GDM1 (cell line): ENCODE measurements at regions not wholly inside any gene's neighbourhood (a gene's known extent, or its start where the extent isn't known, plus 50 kb on each side); places are given as distances from the start of the nearest gene placed in this dataset.

ENCODE experiments used
- DNase-seq: peaks from one replicate; lab custom pipeline; 2025; lab: John Stamatoyannopoulos, UW

DNA sequence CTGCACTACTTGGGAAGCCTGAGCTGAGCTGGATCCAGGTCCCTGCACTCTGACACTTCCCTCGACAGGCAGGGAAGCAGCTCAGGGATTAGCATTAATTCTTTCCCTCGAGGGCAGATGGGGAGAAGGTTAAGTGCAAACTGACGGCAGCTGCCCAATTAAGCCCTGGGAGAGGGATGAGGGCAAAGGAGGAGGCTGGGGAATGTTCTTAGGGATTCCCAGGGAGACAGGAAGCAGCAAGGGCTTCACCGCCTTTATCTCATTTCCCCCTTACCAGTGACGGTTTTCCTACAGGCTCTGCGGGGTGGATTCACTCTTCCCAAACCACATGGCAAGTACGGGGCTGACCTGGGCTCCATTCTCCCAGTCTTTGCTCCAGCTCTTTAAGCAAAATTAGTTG lies 519.0 kb upstream of the PROK2 start:
- DNase-seq: no peak

DNA sequence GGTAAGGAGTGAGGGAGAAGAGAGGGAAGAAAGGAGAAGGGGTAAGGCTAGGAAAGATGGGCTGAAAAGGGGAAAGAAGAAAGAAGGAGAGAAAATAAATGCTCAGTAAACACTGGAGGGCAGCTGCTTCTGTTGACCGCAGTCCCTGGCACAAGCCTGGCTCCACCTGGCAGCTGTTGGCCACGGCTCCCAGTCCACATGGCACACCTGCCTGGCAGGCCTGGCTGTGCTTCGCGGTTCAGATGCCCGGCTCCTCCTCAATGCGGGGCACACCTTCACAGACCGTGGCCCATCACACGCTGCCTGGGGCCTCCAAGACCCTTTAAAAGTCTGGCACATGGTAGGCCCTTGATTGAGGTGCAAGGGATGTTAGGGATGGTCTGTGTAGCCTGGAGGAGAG lies 516.8 kb upstream of the PROK2 start:
- no peak for DNase-seq

DNA sequence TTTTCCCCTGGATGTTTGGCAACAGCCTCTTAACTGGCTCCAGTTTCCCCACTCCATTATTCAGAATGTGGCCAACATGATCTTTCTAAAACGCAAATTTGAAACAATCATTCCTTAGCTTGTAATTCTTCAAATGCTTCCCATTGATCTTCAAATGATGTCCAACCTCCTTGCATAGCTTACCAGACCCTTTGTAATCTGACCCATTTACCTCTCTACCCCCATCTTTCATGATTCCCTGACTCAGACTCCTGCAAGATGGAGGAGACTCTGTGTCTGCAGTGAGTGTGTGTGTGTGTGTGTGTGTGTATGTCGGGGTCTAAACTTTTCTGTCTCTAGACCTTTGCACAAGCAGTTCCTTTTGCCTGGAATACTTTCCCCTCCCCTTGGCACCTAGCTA lies 515.7 kb upstream of the PROK2 start:
- no peak for DNase-seq

DNA sequence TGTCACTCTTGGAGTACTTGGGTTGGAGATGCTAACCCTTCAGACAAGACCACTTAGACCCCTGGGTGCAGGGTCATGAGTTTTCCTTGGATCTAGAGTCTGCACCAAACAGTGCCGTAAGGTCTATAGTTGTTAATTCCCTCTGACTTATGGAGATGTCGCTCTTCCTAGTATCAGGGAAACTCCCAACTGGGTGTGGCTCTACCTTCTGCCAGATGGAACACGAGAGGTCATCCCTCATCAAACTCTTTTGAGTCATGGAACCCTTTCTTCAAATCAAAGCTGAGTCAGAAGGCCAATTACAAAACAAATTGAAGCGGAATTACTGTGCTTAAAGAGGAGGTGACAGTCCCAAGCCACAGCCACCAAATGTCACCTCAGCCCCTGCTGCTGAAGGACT lies 514.9 kb upstream of the PROK2 start:
- no peak for DNase-seq

DNA sequence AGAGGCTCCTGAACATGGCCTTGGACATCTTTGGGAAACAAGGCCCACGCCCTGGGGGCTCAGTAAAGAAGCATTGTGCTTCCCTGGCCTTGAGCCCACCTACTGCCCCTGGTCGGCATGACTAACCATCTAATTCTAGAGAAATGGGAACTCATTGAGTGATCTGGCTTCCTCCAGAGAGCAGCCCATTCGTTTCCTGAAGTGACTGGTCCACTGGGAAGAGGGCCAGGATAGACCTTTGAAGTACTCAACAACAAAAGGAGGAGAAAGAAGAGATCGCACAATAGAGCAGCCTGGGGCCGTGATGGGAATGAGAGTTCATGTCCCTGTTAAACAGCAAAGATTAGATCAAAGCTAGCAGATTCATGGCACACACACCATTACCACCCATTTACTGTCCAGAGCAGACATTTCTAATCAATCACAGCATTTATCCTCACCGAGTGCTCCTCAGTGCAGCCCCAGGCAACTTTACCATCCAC lies 514.4 kb upstream of the PROK2 start:
- DNase-seq: no peak

DNA sequence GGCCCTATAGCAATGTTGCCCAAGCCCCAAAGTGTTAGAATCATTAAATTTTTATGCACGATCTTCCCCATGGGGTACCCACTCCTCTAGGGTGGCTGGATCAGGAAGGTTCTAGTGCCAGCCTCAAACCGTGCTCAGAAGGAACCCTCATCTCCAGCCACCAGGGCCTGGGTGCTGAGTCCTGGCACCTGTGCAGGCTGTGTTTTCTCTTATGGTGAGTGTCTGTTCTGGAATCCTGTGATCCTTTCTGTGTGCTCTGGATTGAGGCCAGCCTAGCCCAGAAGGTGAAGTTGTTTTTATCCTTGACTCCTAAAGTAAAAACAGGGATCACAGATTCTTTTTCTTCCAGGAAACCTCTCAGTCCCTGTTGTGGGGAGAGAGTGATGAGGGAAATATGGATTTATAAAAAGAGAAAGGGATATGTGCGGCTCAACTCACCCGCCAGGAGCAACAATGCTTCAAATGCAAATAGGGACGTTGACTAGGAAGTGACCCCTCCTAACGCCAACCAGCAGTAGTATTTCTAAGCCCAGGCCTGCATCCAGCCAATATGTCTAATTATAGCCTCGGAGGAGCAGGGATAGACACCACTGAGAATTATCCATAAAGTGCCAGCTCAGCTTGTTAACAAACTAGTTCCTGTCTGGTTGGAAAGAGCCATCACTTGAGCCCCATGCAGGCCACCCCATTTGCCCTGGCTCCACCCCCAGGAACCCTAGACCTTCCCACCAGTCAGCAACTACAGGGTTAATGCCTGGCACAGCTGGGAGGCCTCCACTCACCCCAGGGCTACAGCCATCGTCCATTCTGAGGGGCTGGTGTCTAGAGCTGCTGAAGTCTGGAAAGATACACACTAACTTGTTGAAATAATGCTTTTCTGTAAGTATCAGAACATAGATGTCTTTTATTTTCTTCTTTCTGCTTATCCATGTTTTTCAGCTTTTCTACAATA lies 513.5 kb upstream of the PROK2 start:
- DNase-seq: no peak

DNA sequence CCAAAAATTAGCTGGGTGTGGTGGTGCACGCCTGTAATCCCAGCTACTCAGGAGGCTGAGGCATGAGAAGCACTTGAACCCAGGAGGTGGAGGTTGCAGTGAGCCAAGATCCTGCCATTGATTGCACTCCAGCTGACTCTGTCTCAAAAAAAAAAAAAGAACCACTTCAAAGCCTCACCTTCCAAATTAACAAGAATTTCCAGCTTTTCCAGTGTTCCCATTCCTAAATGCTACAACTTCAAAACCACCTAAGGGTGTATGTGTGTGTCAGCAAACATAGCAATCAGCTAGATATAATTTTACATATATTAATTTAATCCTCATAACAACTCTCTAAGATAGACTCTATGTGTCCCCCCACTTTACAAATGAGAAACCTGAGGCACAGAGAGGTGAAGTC lies 512.5 kb upstream of the PROK2 start:
- DNase-seq: no peak

DNA sequence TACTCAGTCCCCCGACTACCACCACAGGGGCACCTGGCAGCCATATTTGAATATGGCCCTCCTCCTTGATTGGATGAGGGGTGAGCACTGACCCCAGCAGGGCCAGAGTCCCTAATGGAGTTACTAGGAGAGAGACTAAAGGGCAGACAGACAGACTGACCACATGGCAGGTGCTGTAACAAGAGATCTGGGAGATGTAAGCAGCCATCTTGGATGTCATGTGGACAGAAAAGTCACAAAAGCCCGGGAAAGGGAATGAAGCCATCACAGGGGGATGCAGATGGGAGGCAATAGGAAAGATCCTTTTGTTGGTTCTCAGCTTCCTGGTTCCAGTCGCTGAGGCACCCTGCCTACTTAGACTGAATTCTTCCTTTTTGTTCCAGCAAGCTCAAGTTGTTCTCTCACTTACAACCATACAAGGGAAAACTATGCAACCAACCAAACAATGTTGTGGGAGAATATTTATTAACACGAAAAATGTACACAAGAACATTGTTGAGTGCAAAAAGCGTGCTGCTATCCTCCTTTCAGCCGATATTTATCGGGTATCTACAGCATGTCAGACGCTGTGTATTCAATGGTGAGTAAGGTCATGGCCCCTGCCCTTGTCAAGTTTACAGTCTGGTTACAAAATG lies 511.6 kb upstream of the PROK2 start:
- DNase-seq: no peak

DNA sequence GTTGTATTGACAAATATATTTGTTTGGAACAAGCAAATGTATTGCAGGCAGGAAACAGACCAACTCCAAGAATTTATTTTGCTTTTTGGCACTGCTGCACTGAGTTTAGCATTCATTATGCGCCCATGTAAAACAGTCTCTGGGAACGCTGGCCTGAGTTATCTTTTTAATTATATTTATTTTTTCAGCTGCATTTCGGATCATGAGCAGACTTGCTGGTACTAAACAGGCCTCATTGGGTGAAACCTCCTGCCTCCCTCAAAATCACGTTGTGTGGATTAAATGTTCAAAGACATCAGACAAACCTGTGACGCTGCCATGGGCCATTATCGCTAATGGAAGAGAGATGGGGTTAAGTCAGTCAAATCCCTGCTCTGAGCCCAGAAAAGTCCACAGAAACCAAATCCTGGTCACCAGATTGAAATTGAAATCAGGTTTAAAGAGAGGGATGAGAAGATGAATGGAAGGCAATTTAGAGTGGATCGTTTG lies 511.1 kb upstream of the PROK2 start:
- no peak for DNase-seq

DNA sequence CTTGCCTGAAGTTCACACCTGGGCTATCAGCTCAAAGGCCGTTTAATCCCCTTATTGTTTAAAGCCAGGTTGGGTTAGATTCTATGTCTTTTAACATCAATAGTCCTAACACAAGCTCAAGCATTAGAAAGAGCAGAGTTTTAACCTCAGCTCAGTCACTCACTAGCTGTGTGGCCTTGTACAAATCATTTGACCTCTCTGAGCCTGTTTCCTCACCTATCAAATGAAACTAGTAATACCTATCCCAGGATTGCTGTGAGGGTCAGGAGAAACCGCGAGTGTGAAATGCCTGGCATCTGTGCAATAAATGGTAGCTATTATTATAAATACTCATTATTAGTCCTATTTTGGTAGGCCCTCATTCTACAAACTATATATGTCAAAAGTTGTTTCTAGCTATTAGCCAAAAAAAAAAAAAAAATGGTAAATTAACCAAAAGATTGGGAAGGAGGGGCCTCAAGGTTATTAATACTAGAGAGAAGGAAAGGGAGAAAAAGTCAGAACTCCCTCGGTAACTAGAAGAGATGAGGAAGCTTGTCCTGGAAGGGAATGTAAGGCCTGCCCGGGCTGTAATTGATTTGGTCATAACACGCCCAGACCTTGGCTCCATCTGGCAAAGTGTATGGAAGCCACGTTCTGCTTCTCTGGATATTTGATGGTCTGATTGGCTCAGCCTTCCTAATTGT lies 510.5 kb upstream of the PROK2 start:
- no peak for DNase-seq

DNA sequence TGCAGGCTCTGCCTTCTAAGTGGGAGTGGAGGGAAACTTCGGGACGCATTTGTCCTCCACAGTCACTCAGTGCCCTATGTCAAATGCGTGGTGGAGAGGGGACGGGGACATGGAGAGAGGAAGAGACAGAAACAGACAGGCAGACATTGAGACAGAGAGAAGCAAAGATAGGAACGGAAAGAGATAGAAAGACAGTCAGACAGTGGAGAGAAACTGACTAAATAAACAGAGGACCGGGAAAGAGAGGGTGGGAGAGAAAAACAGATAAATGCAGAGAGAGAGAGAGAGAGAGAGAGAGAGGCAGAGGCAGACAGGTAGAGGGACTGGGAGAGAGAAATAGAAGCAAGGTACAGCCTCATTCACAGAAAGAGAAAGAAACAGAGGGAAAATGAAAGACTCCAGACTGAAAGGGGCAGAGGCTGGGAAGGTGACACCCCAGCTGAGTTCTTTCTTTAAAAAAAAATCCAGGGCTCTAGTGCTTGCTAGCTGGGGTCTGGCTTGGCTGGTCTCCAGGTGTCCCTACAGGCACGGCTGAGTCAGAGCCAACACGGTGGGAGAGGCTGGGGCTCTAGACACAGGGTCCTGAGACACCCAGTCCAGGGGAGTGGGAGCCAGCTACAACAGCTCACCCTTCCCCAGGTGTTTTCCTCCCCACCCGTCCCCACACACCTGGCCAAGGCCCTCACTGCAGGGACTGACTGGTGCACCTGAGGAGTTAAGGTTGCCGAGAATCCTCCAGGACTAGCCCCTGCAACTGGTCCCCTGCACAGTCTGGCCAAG lies 506.1 kb upstream of the PROK2 start:
- no peak for DNase-seq

DNA sequence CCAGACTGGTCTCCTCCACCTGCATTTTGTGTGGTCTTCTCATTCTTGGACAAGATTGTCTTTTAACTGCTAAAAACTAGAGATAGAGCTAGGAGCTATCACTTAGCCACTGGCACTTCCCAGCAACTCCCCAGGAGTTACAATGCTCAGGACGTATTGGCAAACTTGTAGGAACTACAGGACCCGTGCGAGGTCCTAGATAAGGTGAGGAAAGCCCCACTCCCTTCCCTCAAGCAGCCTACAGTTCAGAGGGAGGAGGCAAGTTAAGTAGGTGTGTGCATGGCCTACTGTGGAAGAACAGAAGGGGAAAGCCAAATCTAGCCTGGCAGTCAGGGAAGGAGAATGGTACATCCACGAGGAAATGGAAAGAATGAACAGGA lies 504.7 kb upstream of the PROK2 start:
- DNase-seq: no peak

DNA sequence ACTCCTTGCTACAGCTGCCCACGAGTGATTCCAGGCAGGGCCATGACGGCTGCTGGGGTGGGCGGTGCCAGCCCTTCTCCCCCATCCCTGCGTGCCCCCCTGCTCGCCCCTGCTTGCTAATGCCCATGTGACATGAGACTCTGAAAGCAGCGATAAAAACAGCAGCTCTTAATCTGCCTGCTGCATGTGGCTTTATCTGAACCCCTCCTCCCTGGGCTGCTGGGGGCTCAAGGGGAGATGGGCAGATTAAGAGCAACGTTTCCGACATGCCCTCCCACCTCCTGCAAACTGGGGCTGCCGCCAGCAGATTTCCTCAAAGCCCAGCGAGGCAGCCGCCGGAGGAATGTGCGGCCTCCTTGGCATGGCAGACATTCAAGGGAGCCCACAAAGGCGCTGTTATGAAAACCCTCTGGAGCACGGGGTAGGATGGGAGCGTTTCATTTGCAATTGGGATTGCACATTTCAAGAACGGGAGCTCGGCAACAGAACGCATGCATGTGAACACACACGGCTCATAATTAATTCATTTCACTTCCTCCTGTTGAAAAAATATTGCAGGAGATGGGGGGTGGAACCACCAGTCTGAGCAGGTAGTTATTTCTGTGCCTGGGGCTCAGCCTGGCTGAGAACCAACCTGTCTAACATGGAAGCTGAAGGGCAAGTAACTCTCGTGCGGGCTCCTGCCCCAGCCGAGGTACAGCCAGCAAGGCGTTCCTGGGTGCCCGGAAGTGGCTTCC lies 504.2 kb upstream of the PROK2 start:
- no peak for DNase-seq

DNA sequence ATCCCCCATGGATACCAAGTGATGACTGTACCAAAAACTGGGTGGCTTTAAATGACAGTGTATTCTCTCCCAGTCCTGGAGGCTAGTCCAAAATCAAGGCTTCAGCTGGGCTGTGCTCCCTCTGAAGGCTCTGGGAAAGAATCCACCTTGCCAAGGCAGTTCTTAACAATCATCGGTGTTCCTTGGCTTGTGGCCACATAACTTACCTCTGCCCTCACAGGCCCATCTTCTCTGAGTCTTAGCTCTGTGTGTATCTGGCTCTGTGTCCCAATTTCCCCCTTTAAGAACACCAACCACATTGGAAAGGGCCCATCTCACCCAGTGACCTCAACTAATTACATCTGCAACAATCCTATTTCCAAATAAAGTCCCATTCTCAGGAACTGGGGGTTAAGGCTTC lies 503.0 kb upstream of the PROK2 start:
- no peak for DNase-seq

DNA sequence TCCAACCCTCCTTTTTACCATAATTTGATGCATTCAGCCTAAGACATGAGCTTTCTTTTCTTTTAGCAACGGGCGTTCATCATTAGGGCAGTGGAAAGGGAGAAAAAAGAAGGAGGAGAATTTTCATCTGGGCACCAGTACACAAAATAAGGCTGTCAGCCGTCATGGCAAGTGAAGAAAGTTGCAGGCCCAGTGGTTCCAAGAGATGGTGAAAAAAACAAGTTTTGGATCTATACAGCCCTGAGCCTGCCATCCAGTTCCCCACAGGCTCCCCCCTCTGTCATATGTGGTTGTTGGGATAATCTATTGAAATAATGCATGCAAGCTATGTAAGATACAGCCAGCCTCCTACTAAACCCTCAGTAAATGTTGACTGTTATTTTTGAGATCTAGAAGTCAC lies 500.6 kb upstream of the PROK2 start:
- no peak for DNase-seq

DNA sequence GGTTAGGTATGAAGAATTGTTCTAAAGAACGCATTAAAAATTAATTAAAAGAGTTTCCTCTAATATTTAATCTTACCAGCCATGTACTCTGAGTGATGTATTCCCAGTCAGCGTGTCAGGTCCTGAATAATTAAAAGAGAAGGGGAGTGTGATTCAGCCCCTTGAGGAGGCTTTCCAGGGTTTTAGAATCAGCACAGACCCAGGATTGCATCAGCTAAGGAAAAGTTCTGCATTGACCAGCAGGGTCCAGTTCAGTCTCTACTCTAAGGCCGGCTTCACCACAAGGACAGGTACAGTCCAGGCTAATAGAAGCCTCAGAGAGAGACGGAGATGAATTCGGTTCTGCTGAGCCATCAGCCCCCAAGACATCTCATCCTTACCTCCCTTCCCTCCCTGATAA lies 499.5 kb upstream of the PROK2 start:
- DNase-seq: no peak

DNA sequence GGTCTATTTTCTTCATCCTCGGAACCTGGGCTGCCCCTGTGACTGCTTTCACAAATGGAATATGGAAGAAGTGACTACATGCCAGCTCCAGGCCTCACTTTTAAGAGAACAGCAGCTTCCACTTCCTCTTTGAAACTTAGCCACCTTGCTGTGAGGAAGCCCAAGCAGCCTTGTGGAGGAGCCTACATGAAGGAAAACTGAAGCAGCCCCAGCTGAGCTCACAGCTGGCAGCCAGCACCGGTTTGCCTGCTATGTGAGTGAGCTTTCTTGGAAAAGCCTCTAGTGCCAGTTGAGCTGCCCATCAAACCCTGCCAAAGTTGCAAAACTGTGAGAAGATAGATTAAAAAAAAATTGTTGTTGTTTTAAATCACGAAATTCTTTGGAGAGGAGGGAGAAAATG lies 498.0 kb upstream of the PROK2 start:
- DNase-seq: no peak

DNA sequence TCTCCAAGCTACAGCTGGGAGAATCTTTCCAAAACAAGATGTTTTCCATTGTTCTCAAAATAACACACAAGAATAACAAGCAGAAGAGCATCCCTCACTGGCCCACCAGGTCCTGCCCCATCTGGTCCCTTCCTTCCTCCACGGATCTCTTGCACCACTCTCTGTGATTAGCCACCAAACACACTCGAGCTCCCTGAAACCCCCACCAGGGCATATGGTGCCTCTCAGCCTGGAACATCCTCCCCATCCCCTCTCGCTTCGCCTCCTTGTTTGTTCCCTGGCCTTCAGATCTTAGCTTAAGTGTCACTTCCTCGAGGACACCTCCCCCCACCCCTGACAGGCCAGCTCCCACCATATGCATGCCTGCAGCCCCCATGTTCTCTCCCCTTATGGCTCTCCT lies 496.6 kb upstream of the PROK2 start:
- DNase-seq: no peak

DNA sequence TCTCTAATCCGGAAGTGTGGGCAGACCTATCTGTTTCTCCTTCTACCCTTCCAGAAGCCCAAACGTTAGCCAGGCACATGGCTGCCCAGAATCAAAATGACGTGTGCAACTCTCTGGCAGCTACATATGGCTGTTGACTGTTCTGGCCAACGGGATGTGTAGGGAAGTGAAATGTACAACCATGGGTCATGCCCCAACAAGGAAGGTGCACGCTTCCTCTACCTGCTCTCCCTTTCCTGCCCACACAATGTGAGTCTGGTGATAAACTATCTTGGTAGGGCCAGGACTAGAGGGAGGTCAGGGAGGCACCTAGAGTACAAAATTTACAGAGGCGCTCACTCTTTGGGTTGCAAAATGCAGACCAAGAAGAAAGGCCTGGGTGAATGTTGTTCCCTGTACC lies 495.9 kb upstream of the PROK2 start:
- peak; percentile 19 for DNase-seq

DNA sequence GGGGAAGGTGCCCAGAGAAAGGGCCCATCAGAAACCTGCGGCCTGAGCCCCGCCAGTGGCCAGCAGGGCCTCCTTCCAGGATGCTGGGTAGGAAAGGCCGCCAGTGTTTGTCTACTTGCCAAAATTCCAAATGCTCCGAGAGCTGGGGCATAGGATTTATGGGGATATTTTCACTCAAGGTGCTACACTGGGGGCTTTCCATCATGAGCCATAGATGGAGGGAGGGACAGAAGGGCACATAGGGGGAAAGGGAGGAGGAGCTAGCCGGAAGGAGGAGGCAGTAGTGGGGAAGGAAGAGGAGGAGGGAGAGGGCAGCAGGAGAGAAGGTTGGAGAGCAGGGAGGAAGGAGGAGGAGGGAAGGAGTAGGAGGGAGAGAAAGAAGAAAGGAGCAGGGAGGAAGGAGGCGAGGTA lies 494.7 kb upstream of the PROK2 start:
- no peak for DNase-seq

DNA sequence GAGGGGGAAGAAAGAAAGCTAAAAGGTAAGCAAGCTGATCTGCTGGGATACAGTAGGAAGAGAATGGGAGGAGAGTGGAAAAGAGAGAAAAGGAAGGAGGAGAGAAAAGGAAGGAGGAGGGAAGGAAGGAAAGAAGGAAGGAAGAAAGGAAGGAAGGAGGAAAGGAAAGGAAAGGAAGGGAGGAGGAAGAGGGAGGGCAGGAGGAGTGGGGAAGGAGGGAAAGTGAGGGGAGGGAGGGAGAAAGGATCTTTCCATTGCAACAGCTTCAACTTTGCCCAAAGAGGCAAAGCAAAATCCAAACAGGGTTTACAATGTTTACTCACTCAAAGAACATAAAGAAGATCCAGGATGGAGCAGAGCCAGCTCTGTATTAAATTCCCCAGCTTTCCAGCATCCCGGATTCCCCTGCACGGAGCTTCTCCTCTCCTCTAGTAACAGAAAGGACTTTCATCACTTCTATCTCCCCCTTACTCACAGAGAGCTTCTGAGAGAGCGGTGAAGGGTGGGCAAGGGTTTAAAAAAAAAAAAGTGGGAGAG lies 494.2 kb upstream of the PROK2 start:
- no peak for DNase-seq
